Activated CD8-positive, alpha-beta memory T cell treated with anti-CD3 and anti-CD28 coated beads, Interleukin-2, amount 10 ng/mL, durations not matched to agents 7 days and 5 days (primary cell): ENCODE measurements at regions not wholly inside any gene's neighbourhood (a gene's known extent, or its start where the extent isn't known, plus 50 kb on each side); places are given as distances from the start of the nearest gene placed in this dataset.

Source experiments
- ATAC-seq: fragments of 150-1000 bp; cut with Tn5 transposase; one replicate; pipeline ENCODE4 v1.10.0; 2021; ENCODE audit warnings: moderate library complexity
- CTCF ChIA-PET: fragments of 350-600 bp; sonication (Branson Sonifier 250); formaldehyde crosslinking; loops from one replicate; lab custom pipeline; 2021; ENCODE audit warnings: antibody characterized with exemption; lab: Charles Lee
- DNase-seq: peaks from one replicate; pipeline ENCODE4 v3.0.0-alpha.2; 2020
- H3K27ac Mint-ChIP-seq: one replicate; pipeline ENCODE4 v1.8.0; 2021; ENCODE audit warnings: mild to moderate bottlenecking, mixed read lengths
- H3K27me3 Mint-ChIP-seq: one replicate; pipeline ENCODE4 v1.8.0; 2021; ENCODE audit warnings: mixed read lengths
- H3K36me3 Mint-ChIP-seq: one replicate; pipeline ENCODE4 v1.8.0; 2021; ENCODE audit warnings: mild to moderate bottlenecking, mixed read lengths
- H3K4me1 Mint-ChIP-seq: one replicate; pipeline ENCODE4 v1.8.0; 2021; ENCODE audit warnings: mixed read lengths
- H3K4me3 Mint-ChIP-seq: one replicate; pipeline ENCODE4 v1.8.0; 2021; ENCODE audit warnings: mild to moderate bottlenecking, moderate library complexity, mixed read lengths
- H3K9me3 Mint-ChIP-seq: one replicate; pipeline ENCODE4 v1.8.0; 2022; ENCODE audit warnings: low read depth, mixed read lengths

DNA sequence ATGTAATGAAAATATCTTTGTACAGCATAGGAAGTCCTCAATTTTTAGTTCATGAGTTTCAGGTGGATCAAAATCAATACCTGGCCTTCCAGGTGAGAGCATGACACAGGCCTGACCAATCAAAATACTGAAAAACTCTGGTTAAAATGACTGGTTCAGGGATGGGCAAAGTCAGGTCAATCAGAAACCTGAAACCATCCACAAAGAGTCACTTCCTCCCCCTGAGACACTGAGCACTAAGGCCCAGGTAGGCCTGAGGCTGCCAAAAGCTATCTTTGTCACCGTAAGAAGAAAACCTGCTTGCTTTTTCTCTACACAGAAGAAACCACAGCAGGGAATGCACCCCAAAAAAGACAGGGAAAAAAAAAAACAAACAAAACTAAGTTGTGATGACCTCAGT is 444.8 kb downstream of the TLR4 start:
- Mint-ChIP-seq H3K4me1 (no peaks in the 10 kb centered on the region), H3K4me3 (no peak overlapping the region), H3K9me3 (peaks cover 6% of the 10 kb centered on the region), H3K27me3 (no peaks in the 10 kb centered on the region), H3K36me3 (no peaks in the 10 kb centered on the region), H3K27ac (no peak overlapping the region)
- ATAC-seq (no peak), DNase-seq (no peak)
- CTCF ChIA-PET, result no interaction called here

DNA sequence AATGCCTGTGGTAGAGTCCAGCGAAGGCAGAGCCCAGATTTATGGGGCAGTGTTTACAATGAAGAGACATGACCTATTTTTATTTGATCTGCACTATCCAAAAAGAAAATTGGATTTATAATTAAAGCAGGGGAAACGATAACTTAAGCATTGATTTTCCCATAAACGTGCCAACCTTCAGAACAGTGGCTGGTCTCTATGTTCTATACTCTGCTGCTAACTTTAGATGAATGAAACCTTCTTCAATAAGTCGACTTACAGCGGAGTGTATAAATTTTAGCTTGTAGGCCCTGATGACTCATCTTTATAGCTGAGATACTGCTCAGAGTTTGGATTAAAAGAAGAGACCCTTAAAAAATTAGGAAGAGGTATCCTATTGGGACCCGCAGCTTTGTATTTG is 452.6 kb downstream of the TLR4 start:
- no peak for ATAC-seq

DNA sequence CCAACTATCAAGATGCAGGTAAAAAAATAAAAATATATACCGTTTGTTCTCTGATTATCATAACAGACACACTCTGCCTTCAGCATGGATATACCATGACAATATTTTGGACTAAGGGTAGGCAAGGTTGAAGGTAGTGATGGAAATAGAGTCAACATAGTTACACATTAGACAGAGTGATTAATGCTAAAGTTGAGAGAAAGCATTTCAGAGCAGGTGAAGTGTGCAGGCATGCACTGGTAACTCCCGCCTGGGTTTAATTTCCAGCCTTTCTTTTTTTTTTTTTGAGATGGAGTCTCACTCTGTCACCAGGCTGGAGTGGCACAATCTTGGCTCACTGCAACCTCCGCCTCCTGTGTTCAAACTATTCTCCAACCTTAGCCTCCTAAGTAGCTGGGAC is 458.5 kb downstream of the TLR4 start:
- DNase-seq, result no peak
- CTCF ChIA-PET, result no interaction called here
- peaks cover 2% of the 10 kb centered on the region for H3K9me3 Mint-ChIP-seq
- no peak overlapping the region for H3K4me3 Mint-ChIP-seq
- H3K27ac Mint-ChIP-seq, result no peak overlapping the region
- ATAC-seq, result no peak
- H3K36me3 Mint-ChIP-seq, result no peaks in the 10 kb centered on the region
- H3K27me3 Mint-ChIP-seq, result no peaks in the 10 kb centered on the region
- no peaks in the 10 kb centered on the region for H3K4me1 Mint-ChIP-seq

More for the DNA sequence above, 452.6 kb downstream of the TLR4 start:
- no peak overlapping the region for H3K4me3 Mint-ChIP-seq
- DNase-seq, result no peak
- H3K4me1 Mint-ChIP-seq, result no peaks in the 10 kb centered on the region
- no peak overlapping the region for H3K27ac Mint-ChIP-seq
- H3K36me3 Mint-ChIP-seq, result no peaks in the 10 kb centered on the region
- H3K9me3 Mint-ChIP-seq, result no peaks in the 10 kb centered on the region
- CTCF ChIA-PET, result no interaction called here
- H3K27me3 Mint-ChIP-seq, result no peaks in the 10 kb centered on the region

DNA sequence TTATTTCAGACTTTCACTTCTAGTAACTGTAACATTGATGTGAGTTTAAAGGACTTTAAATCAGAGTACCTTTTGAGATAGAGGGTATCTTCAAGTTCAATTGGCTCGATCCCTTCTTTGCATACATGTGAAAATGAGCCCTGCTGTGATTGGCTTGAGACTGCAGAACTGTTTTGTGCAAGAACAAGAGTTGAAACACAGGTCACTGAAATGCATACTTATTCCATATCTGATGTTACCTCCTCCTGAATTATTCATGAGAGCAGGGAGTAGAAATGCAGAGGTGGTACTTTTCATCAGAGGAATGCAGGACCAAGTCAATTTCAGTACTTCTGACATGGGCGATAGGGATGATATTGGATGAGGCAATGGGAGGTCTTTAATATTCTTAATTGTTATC is 459.5 kb downstream of the TLR4 start:
- H3K9me3 Mint-ChIP-seq, result peaks cover 2% of the 10 kb centered on the region
- H3K4me3 Mint-ChIP-seq, result no peak overlapping the region
- no peak overlapping the region for H3K27ac Mint-ChIP-seq
- no peaks in the 10 kb centered on the region for H3K36me3 Mint-ChIP-seq
- no peaks in the 10 kb centered on the region for H3K27me3 Mint-ChIP-seq
- CTCF ChIA-PET, result no interaction called here
- DNase-seq (no peak), ATAC-seq (no peak)
- H3K4me1 Mint-ChIP-seq, result no peaks in the 10 kb centered on the region

DNA sequence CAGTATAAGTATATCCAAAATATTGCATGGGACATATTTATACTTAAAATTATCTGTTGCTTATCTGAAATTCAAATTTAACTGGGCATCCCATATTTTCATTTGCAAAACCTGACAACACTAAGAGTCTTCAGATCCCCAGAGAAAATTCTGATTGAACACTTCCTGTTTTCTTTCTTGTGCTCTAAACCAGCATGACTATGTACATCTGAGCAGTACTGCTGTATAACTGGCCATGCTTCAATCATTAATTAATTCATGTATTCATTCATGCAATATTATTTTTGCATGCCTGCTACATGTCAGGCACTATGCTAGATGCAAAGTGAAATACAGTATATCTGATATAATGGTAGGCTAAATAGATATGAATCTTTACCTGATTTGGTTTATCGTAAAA is 461.2 kb downstream of the TLR4 start:
- H3K4me1 Mint-ChIP-seq, result no peaks in the 10 kb centered on the region
- no peaks in the 10 kb centered on the region for H3K27me3 Mint-ChIP-seq
- H3K27ac Mint-ChIP-seq, result no peak overlapping the region
- ATAC-seq (no peak), DNase-seq (no peak)
- H3K9me3 Mint-ChIP-seq, result peaks cover 2% of the 10 kb centered on the region
- CTCF ChIA-PET, result no interaction called here
- no peaks in the 10 kb centered on the region for H3K36me3 Mint-ChIP-seq
- no peak overlapping the region for H3K4me3 Mint-ChIP-seq

DNA sequence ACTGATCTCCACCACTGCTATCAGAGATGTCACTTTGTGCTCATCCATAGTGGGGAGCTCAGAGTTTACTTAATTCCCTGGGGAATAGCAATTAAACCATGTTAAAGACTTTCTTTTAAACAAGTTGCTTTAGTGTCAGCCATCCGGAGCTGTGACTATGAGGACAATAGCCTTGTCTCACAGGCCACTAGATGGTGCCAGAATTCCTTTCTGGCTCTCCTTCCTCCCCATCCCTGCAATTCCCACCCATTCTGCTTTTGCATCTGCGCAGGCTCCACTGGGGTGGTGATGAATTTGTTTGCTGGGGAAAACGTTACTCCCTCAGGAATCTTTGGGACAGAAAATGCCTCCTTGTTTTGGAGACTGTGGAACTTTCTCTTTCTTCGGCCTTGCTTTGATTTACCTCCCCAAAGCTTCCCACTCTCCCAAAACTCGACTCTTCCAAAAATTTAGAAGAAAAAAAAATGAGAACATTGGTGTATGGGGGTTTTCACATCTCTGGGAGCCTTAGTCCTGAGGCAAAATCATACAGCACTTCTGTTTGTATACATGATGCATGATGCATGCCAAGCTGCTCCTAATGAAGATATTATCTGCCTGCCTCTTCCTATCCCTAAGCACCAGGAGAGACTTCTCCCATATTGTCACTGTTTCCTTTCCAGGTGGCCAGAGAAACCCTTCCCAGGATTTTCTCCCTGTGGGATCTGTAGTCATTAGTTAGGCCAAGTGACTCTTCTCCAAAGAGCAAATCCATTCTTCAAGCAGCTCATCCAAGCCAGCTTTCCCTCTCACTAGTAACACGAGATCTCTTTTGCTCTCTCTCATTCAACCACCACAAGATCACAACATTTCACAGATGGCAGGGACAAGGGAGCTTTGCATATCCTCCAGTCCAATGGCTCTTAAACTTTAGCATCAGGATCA is 466.1 kb downstream of the TLR4 start:
- DNase-seq (no peak), ATAC-seq (no peak)
- Mint-ChIP-seq H3K9me3 (no peaks in the 10 kb centered on the region), H3K4me1 (no peaks in the 10 kb centered on the region), H3K27ac (no peak overlapping the region), H3K27me3 (no peaks in the 10 kb centered on the region), H3K36me3 (no peaks in the 10 kb centered on the region), H3K4me3 (no peak overlapping the region)
- CTCF ChIA-PET, result no interaction called here

DNA sequence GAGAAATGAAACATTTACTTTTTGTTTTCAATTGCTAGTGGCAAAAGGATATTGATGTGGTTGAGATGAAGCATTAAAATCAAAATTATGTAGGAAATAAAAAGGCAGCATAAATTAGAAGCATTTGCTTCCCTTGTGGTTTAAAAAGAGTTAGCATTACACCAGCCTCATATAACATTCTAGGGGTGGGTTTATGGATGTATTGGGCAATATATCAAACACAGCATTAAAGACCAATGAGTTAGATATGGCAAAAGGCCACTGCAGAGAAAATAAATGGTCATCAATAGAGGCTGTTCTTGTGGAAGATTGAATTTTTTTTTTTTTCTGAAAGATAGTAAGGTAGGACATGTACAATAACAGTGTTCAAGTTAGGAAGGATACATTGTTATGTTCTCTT is 473.0 kb downstream of the TLR4 start:
- Mint-ChIP-seq H3K9me3 (peaks cover 2% of the 10 kb centered on the region), H3K27ac (no peak overlapping the region), H3K27me3 (no peaks in the 10 kb centered on the region), H3K36me3 (no peaks in the 10 kb centered on the region), H3K4me3 (no peak overlapping the region), H3K4me1 (no peaks in the 10 kb centered on the region)
- no peak for DNase-seq
- CTCF ChIA-PET, result no interaction called here
- no peak for ATAC-seq

DNA sequence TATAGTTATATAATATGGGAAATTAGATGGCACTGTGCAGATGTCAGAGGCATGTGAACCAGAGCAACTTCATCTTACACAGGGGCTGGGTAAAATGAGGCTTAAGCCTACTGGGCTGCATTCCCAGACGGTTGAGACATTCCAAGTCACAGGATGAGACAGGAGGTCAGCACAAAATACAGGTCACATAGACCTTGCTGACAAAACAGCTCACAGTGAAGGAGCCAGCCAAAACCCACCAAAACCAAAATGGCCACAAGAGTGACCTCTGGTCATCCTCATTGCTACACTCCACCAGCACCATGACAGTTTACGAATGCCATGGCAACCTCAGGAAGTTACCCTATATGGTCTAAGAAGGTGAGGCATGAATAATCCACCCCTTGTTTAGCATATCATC is 479.4 kb downstream of the TLR4 start:
- H3K36me3 Mint-ChIP-seq, result no peaks in the 10 kb centered on the region
- ATAC-seq, result no peak
- no peak overlapping the region for H3K4me3 Mint-ChIP-seq
- peaks cover 5% of the 10 kb centered on the region for H3K9me3 Mint-ChIP-seq
- CTCF ChIA-PET, result no interaction called here
- no peaks in the 10 kb centered on the region for H3K27me3 Mint-ChIP-seq
- no peak for DNase-seq
- no peak overlapping the region for H3K27ac Mint-ChIP-seq
- no peaks in the 10 kb centered on the region for H3K4me1 Mint-ChIP-seq

DNA sequence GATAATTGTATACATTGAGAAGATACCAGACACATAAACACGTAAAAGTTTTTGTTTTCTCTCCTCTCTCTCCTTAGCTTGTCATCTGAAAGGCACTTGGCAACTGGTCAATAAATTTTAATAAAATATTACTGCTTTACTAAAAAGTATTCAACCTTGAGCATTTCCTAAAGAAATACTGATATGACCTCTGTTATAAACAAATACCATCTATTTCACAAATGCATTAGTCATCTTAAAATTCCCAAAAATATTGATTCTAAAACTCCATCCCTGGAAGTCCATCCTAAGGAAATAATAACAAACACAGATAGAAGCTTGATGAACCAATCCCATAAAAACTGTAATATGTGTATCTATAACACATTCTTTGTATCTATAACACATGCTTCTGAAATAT is 483.2 kb downstream of the TLR4 start:
- no peaks in the 10 kb centered on the region for H3K36me3 Mint-ChIP-seq

DNA sequence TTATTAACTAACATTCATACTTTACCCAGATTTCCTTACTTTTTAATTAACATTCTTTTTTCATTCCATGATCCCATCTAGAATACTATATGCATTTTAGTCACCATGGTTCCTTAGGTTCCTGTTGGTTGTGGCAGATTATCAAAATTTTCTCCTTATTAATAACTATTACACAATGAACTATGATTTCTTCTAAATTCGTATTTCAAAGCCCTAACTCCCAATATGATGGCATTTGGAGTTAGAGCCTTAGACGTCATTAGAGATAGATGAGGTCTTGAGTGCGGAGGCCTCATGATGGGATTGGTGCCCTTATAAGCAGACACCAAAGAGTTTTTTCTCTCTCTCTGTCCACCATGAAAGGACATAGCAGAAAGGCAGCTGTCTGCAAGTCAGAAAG is 485.4 kb downstream of the TLR4 start:
- no peak for DNase-seq
- Mint-ChIP-seq H3K36me3 (no peaks in the 10 kb centered on the region), H3K4me3 (no peak overlapping the region), H3K9me3 (peaks cover 5% of the 10 kb centered on the region), H3K27me3 (no peaks in the 10 kb centered on the region), H3K27ac (no peak overlapping the region), H3K4me1 (no peaks in the 10 kb centered on the region)
- CTCF ChIA-PET, result no interaction called here
- ATAC-seq, result no peak

More for the DNA sequence above, 483.2 kb downstream of the TLR4 start:
- H3K9me3 Mint-ChIP-seq, result peaks cover 8% of the 10 kb centered on the region
- CTCF ChIA-PET, result no interaction called here
- H3K27ac Mint-ChIP-seq, result no peak overlapping the region
- no peaks in the 10 kb centered on the region for H3K27me3 Mint-ChIP-seq
- ATAC-seq (no peak), DNase-seq (no peak)
- no peak overlapping the region for H3K4me3 Mint-ChIP-seq
- no peaks in the 10 kb centered on the region for H3K4me1 Mint-ChIP-seq

DNA sequence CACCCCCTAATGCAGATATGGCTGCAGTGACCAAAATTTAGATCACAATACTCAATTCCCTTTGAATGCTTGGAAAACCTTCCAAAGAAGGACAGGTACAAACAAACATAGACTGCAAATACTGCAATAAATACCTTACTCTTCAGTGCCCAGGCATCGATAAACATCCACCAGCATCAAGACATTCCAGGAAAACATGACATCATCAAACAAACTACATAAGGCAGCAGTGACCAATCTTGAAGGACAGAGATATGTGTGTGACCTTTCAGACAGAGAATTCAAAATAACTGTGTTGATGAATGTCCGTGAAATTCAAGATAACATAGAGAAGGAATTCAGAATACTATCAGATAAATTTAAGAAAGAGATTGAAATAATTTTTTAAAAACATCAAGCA is 488.6 kb downstream of the TLR4 start:
- no peaks in the 10 kb centered on the region for H3K27me3 Mint-ChIP-seq
- peaks cover 9% of the 10 kb centered on the region for H3K9me3 Mint-ChIP-seq
- H3K4me3 Mint-ChIP-seq, result no peak overlapping the region
- H3K27ac Mint-ChIP-seq, result no peak overlapping the region
- CTCF ChIA-PET, result no interaction called here
- DNase-seq (no peak), ATAC-seq (no peak)
- no peaks in the 10 kb centered on the region for H3K4me1 Mint-ChIP-seq
- no peaks in the 10 kb centered on the region for H3K36me3 Mint-ChIP-seq

DNA sequence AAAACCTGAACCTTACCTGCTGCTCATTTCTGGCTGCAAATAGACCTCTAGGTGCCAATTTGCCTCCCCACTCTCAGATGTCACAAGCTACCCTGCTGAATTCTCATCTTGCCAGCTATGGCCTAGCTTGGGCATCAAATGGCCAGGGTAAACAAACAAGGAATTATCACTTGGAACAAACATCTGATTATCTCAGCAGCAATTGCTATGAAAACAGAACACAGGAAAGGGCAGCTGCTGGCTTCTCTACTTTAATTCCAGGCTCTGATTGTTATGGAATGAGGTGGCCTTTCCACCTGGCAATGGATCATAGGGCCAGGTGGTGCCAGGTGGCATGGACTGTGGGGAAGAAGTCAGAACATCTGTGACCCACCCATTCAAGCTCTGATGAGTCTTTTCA is 505.1 kb downstream of the TLR4 start:
- Mint-ChIP-seq H3K4me3 (no peak overlapping the region), H3K36me3 (no peaks in the 10 kb centered on the region)
- CTCF ChIA-PET, result no interaction called here

DNA sequence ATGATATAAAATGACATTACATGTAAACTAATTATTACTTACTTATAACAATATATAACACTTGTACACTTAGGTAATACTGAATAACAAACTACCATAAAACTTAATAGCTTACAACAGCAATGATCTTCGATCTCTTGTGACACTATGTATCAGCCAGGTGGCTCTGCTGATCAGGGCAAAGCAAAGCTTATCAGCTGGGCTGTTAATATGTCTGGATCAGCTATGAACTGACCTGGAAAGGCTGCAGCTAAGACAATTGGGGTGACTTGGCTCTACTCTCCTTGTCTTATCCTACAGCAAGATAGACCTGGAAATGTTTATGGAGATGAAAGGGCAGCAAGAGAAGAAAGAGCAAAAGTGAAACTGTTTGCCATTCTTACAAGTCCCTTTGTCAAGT is 511.3 kb downstream of the TLR4 start:
- Mint-ChIP-seq H3K36me3 (no peaks in the 10 kb centered on the region), H3K4me1 (no peaks in the 10 kb centered on the region), H3K27me3 (no peaks in the 10 kb centered on the region), H3K4me3 (no peak overlapping the region), H3K9me3 (peaks cover 7% of the 10 kb centered on the region), H3K27ac (no peak overlapping the region)
- ATAC-seq, result no peak
- CTCF ChIA-PET, result no interaction called here
- no peak for DNase-seq

More for the DNA sequence above, 505.1 kb downstream of the TLR4 start:
- H3K27ac Mint-ChIP-seq, result no peak overlapping the region
- ATAC-seq, result no peak
- no peak for DNase-seq
- no peaks in the 10 kb centered on the region for H3K27me3 Mint-ChIP-seq
- H3K4me1 Mint-ChIP-seq, result no peaks in the 10 kb centered on the region
- peaks cover 9% of the 10 kb centered on the region for H3K9me3 Mint-ChIP-seq

DNA sequence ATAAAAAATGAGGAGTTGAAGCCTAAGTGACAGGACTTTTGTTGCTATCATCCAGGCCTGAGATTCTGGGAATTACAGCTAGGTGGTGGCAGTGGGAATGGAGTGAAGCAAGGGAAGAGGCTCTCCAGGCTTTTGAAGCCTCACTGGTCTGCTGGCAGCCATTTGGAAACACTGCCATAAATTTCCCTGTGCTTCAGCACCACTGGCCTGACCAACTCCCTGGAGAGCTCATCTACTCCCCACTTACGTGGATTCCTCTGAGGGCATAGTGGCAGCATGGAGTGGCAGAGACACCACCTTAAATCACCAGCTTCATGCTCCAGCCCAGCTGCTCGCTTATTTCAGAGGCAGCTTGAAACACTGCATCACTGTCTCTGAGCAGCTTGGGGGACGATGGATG is 518.2 kb downstream of the TLR4 start:
- CTCF ChIA-PET, result no interaction called here

More for the DNA sequence above, 518.2 kb downstream of the TLR4 start:
- H3K9me3 Mint-ChIP-seq, result peaks cover 2% of the 10 kb centered on the region
- no peaks in the 10 kb centered on the region for H3K4me1 Mint-ChIP-seq
- no peak overlapping the region for H3K4me3 Mint-ChIP-seq
- DNase-seq, result no peak
- ATAC-seq, result no peak
- no peaks in the 10 kb centered on the region for H3K27me3 Mint-ChIP-seq
- H3K36me3 Mint-ChIP-seq, result no peaks in the 10 kb centered on the region
- no peak overlapping the region for H3K27ac Mint-ChIP-seq
